GM19467 (cell line): ENCODE measurements at regions not wholly inside any gene's neighbourhood (a gene's known extent, or its start where the extent isn't known, plus 50 kb on each side); places are given as distances from the start of the nearest gene placed in this dataset.

Experiments used
- ATAC-seq: cut with Tn5 transposase; IDR thresholded peaks from one replicate; pipeline ENCODE4 v1.9.1; 2021; ENCODE audit warnings: mild to moderate bottlenecking, moderate library complexity; ENCODE audit not compliant: unreplicated experiment

DNA sequence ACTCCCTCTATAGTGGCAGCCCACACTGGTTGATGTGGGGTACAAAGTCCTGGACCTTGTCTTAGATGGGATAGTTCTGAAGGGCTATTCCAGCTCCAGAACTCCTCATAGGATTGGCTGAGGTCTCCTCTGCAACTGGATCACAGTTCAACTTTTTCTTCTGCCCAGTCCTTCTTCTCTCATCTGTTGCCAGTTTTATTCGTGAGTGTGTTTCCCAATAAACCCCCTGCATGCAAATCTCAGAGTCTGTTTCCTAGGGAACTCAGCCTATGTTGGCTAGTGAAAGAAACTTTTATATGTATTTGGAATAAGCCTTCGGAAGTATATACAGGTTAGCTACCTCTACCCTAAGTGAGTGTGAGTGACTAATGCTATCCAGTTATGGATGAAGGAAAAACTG is 823.4 kb downstream of the SLC4A3 start:
- ATAC-seq: no peak

DNA sequence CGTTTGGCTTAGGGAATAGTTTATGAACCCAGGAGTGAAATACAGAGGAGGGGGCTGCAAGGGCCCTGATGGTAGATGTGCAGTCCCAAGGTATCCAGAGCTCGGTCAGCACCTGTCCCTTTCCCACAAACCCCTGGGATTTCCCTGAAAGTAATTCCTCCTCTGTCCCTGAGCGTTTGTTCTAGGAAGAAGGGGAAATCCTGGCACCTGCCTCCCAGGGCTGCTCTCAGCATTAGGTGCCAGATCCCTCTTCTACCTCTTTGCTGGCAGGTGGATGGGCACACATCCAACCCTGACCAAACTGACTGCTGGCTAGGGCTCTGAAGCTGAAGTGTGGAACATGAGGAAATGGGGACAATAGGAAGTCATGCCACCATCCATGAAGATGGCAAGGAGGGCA is 824.0 kb downstream of the SLC4A3 start:
- no peak for ATAC-seq

DNA sequence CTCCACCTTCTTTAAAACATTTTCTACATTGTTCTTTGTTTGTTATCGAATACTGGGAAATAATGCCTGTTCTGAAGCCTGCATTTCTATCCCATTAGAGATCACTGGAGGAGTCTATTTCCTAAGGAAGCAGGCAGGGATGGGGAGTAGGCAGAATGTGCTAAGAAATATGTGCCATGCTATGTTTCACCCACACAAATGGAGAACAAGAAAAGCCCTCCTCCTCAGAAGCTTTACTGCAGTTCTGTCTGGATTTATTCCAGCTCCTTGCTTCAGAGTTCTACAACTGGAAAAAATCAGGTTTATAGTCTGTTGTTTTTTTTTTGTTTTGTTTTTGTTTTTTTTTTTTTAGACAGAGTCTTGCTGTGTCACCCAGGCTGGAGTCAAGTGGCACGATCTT is 825.1 kb downstream of the SLC4A3 start:
- no peak for ATAC-seq

DNA sequence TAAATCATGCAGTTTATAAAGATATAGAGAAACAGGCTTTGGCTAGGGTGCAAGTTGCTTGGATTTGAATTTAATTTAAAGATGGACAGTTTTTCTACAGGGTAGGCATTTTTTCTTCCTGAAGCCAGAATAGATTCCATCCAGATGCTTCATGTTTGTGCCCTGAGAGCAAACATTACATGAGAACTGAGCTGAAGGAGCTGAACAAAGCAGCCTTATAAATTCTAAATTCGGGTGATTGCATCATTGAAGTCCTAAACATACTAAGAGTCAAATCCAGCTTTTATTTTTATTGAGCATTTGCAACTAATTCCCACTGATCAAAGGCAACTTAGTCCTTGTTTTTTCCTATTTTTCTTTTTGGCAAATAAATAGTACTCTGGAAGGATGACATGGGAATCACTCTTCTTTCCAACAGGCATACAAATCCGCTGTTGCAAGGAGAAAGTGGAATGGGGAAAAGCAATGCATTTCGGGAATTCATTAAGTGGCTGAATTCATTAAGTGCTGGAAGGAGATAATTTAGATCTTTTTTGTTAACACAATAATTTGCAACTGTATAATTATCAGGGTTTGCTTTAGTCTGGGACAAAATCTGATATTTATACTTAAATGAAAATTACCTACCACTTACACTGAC is 828.0 kb downstream of the SLC4A3 start:
- ATAC-seq: no peak

DNA sequence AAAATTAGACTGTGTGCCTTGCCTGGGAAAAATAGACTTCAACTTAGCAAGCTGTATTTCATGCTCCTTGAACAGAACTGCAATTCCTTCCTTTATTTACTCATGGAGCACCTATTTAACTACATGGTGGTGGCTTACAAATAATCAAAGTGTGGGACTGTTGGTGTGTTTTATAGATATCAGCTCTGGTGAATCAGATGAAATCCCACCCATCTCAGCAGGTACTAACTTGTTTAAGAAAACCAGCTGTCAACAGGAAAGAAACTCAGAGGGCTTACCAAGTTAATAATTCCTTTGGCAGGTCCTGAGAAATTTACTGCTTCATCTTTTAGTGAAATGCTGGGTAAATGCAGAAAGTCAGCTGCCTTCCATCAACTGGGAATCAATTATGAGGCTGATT is 830.6 kb downstream of the SLC4A3 start:
- ATAC-seq: no peak

DNA sequence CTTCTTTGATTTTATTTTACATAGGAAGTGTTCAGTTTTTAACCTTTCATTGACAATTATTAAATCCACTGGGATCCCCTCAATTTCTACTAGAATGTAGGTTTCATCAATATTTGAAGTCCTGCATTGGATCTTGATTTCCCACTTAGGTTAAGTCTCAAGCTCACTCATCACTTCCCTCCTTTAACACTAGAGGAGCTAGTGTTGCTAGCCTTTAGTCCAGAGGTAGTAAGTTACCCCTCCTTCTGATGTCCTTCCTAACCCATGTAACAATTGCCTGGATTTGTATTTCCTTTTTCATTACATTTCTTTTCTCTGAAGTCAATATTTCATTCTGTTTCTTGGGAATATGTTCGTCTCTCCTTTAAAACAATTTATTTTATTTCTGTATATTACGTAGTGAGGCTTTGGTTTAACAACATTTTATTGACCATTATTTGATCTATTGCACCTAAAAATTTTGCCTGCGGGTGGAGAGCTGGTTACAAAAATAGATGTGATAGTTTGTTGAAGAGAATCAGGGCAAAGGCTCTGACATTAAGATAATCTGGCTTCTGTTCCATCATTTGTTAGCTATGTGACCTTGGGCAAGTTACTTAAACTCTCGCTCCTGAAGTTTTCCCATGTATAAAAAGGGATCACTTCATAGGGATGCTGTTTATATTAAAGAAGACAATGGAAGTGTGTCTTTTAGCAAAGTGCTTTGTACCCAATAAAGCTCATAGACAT is 833.0 kb downstream of the SLC4A3 start:
- no peak for ATAC-seq

DNA sequence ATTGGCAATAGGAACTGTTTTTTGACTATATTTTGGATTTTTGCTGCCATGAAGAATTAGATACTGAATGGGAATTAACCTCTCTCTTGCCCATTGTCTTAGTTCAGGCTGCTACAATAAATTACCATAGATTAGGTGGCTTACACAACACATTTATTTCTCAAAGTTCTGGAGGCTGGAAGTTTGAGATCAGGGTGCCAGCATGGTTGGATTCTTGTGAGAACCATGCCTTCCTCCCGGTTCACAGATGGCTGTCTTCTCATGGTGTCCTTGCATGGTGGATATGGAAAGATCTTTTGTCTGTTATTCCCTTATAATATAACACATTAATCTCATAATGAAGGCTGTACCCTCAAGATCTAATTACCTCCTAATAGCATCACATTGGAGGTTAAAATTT is 836.4 kb downstream of the SLC4A3 start:
- no peak for ATAC-seq

- no peak for ATAC-seq
These were observed 838.3 kb downstream of the SLC4A3 start for GRCh38 chr2:220465700-220466099.

DNA sequence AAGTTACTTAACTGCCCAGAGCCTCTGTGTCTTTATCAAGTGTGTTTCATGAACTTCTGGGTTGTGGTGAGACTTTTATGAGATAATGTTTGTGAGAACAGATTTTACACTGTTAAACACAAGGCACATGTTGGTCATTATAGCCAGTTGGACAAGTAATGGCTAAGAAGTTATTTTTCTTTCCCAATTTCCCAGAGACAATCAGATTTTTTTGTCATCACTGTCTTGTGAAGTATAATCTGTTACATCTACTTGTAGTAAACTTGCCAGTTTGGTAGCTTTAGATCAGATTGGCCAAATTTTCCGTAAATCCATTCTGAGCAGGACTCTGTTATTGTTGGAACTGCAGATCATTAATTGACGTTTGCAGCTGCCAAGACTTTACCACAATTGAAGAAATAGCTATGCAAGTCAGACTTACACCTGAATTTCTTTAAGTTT is 838.8 kb downstream of the SLC4A3 start:
- ATAC-seq: no peak

GRCh38 chr2:220469201-220469600 is 841.8 kb downstream of the SLC4A3 start:
- ATAC-seq: no peak

- no peak for ATAC-seq
These were observed 846.2 kb downstream of the SLC4A3 start for GRCh38 chr2:220473611-220474010.

DNA sequence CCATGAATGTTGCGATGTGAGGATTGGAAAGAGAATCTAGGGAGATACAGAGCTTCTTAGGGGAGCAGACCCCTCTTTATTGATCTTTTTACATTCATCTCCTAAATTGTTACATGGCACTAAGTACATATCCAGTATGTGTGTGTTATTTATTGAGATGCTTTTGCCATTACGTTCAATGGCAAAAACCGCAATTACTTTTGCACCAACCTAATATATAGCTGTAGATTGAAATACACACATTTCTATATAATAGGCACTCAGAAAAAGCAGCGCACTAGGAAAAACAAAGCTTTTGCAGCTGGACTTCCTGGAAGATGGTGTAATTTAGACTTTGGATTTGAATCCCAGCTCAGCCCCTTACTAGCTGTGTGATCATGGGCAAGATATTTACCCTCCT is 849.4 kb downstream of the SLC4A3 start:
- no peak for ATAC-seq

DNA sequence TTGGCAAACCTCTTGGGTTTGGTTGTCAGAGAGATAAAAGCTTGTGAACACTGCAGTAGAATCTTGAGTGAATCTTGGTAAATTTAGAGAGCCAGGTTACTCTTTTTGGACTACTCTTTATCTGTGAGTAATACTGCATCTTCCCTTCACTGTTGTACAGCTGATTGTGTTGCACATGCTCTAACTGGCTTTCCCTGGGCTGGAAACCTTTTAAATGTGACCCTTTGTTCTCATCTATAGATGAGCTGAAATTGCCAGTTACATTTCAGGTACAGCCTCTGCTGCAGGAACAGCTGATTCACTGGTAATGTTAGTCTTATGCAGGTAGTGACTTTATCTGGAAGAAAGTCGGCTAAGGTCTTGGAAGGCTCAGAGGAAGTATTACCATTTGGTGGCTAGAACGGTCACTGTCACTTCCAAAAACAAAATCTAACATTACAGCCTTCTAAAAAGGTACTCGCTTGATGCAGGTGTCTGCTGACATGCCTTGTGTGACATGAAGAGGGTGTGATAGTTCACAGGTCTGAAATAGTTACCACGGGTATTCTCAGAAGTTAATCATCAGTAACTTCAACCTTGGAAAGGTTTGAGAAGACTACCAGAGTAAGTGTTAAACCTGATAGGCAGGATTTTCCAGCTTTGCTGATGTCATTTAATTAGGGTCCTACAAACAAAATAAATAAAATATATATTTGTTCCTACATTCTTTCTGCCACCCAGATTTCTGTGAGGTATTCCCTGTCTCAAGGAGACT is 851.1 kb downstream of the SLC4A3 start:
- no peak for ATAC-seq

- ATAC-seq: no peak
These were observed 855.3 kb downstream of the SLC4A3 start for GRCh38 chr2:220482716-220483115.

DNA sequence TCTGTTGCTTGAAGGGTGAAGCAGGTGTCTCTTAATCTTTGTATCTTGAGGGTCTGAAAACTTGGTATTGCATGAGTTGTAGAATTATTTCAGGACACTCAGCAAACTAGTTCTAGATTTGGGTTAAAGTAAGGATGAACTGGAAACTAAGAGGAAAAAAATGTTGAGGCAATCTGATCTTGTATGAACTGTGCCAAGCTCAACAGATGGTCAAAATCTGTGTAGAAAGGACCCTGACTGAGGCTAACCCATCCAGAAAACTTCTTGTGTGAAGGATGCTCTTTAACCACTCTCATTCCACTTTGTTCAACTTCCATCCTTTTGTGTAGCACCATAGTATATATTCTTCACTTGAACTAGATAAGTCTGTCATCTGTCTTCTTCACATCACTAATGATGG is 861.7 kb downstream of the SLC4A3 start:
- no peak for ATAC-seq

DNA sequence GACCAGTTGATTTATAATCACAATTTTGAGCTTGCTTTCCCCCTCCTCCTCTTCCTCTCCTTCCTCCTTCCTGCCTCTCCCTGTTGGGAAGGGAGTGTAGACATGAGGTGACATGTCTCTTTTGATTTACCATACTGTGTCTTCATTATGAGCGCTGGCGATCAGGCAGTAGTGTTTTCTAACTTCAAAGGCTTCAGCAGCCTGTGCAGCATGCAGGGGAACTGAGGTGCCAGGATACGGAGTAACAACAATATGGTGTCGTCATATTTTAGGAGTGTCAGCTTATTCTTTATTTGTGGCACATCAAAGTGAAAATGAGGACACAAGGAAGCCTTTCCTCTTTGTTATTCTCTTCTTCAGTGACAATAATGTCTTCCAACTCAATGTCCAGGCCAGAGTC is 864.2 kb downstream of the SLC4A3 start:
- no peak for ATAC-seq

DNA sequence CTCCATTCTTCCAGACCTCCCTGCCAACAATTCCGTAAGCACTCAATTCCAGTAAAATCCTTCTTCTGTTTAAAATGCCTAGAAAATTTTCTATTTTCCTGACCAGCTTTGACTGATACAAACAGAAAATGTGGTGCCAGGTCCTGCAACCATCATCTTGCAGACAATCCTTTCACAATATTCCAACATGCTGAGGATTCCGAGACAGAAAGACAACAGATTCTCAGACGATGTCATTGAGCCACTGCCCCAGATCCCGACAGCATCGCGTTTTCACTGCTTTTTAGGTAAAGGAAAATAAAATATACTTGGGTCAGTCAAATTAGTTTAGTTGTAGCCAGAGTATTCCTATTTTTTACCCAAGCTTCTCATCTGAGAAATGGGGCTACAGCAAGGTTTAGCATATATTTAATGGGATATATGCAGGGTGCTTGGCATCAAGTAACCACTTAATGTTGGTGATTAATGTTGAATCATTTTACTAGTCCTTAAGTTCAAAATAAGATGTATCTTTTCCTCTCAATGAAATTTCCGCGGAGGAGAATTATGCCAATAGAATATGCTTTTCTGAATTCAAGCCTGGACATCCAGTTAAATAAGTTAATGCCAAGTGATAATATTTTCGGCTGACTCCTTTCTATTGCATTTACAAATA is 866.6 kb downstream of the SLC4A3 start:
- ATAC-seq: no peak

- no peak for ATAC-seq
These were observed 869.1 kb downstream of the SLC4A3 start for GRCh38 chr2:220496513-220496912.

DNA sequence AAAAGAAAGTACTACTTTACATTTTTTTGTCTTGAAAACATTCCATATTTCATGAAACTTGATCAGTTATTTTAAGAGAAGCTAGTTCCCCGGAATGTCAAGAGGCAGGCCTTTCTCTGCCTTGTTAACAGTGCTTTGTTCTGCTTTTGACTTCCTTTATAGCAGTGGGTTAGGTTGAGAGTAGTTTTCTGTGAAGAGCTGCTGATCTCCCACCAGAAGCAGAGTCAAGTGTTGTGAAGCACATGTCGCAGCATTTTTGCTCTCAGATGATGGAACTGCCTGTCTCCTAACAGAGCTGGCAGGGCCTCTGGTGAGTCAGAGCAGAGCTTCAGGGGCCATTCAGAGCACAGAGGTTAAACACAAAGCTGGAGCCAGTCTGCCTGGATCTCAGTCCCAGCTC is 871.8 kb downstream of the SLC4A3 start:
- no peak for ATAC-seq

- no peak for ATAC-seq
These were observed 875.1 kb downstream of the SLC4A3 start for GRCh38 chr2:220502539-220502938.

GRCh38 chr2:220503431-220503830 is 876.0 kb downstream of the SLC4A3 start:
- ATAC-seq: no peak
